ENCODE measurements at regions not wholly inside any gene's neighbourhood (a gene's known extent, or its start where the extent isn't known, plus 50 kb on each side); places are given as distances from the start of the nearest gene placed in this dataset.

DNA sequence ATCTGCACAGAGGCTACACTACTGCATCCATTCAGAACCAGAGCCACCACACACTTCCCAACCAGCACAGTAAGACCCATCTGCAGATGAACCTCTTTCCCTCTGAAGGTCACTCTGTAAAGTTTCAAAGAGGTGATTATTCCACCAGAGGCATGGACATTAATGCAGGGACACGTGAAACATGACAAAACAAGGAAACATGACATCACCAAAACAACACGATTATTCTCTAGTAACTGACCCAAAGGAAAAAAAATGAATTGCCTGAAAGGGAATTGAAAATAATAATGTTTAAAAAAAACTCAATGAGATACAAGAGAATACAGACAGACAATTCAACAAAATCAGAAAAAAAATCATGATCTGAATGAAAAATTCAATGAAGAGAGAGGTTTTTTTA lies 139.1 kb downstream of the RERGL start:
- Histone ChIP-seq H3K9me3 (peaks cover 0 to 3% (median 0%) of the 10 kb centered on the region in 8 donors), H3K27me3 (replicated peaks in 1 of 7) (no peaks in the 10 kb centered on the region), H3K27ac (no peak overlapping the region), H3K36me3 (no peaks in the 10 kb centered on the region), H3K4me1 (no peaks in the 10 kb centered on the region), H3K4me3 (no peak overlapping the region)
- WGBS, 5 donors, result 45 to 67% (median 64%) methylated on average over 2 of the region's 2 CpGs
- no peak for TF ChIP-seq POLR2AphosphoS5 (IDR thresholded peaks at IDR 0.05)
- no peak for DNase-seq
- intact Hi-C loops (cut with DNase I; ENCODE audit: low total_unique reads), result no loop called here

GRCh38 chr12:17949558-17950141 lies 140.3 kb downstream of the RERGL start:
- Histone ChIP-seq H3K27ac (no peak overlapping the region), H3K4me1 (no peaks in the 10 kb centered on the region), H3K27me3 (replicated peaks in 1 of 7) (no peaks in the 10 kb centered on the region), H3K9me3 (peaks cover 0 to 3% (median 0%) of the 10 kb centered on the region in 8 donors), H3K36me3 (no peaks in the 10 kb centered on the region), H3K4me3 (no peak overlapping the region)
- TF ChIP-seq, protein P1, sequence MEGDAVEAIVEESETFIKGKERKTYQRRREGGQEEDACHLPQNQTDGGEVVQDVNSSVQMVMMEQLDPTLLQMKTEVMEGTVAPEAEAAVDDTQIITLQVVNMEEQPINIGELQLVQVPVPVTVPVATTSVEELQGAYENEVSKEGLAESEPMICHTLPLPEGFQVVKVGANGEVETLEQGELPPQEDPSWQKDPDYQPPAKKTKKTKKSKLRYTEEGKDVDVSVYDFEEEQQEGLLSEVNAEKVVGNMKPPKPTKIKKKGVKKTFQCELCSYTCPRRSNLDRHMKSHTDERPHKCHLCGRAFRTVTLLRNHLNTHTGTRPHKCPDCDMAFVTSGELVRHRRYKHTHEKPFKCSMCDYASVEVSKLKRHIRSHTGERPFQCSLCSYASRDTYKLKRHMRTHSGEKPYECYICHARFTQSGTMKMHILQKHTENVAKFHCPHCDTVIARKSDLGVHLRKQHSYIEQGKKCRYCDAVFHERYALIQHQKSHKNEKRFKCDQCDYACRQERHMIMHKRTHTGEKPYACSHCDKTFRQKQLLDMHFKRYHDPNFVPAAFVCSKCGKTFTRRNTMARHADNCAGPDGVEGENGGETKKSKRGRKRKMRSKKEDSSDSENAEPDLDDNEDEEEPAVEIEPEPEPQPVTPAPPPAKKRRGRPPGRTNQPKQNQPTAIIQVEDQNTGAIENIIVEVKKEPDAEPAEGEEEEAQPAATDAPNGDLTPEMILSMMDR (IDR thresholded peaks at IDR 0.05 in 8 of 11, conservative IDR thresholded peaks at IDR 0.05 in 3 of 11), result no peak
- TF ChIP-seq POLR2AphosphoS5 (IDR thresholded peaks at IDR 0.05), result no peak
- TF ChIP-seq POLR2A (IDR thresholded peaks at IDR 0.05), result no peak
- WGBS, 5 donors, result 63 to 82% (median 70%) methylated on average over 2 of the region's 2 CpGs
- intact Hi-C loops (cut with DNase I; ENCODE audit: low total_unique reads), result no loop called here
- no peak for DNase-seq

GRCh38 chr12:17928708-17929366 lies 161.2 kb downstream of the RERGL start:
- Histone ChIP-seq H3K36me3 (no peaks in the 10 kb centered on the region), H3K4me3 (no peak overlapping the region), H3K4me1 (no peaks in the 10 kb centered on the region), H3K27ac (no peak overlapping the region), H3K9me3 (peaks cover 0 to 11% (median 0%) of the 10 kb centered on the region in 8 donors), H3K27me3 (replicated peaks in 1 of 7) (no peaks in the 10 kb centered on the region)
- WGBS, 5 donors, result 75 to 80% (median 79%) methylated on average over 4 of the region's 4 CpGs
- TF ChIP-seq, protein P1 (IDR thresholded peaks at IDR 0.05 in 8 of 11, conservative IDR thresholded peaks at IDR 0.05 in 3 of 11), result no peak
- TF ChIP-seq POLR2AphosphoS5 (IDR thresholded peaks at IDR 0.05) (no peak), POLR2A (IDR thresholded peaks at IDR 0.05) (no peak)
- DNase-seq, result no peak
- intact Hi-C loops (cut with DNase I; ENCODE audit: low total_unique reads), result no loop called here

DNA sequence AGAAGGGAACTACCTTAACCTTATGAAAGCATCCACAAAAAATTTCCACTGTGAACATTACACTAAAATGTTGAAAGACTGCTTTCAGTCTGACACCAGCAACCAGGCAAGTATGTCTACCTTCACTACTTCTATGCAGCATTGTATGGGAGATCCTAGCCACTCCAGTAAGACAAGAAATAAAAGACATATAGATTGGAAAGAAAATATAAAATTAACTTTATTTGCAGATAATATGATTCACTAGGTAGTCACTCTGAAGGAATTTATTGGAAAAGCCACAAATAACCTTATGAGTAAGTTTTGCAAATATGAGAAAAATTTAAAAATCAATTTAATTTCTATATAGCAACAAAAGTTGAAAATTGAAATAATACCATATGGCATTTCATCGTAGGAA lies 172.0 kb downstream of the RERGL start:
- DNase-seq, result no peak
- H3K9me3 ChIP-seq, result peaks cover 0 to 41% (median 20%) of the 10 kb centered on the region in 8 donors
- no peak overlapping the region for H3K27ac ChIP-seq
- H3K27me3 ChIP-seq (replicated peaks in 1 of 7), result no peaks in the 10 kb centered on the region
- H3K4me1 ChIP-seq, result no peaks in the 10 kb centered on the region
- TF ChIP-seq POLR2AphosphoS5 (IDR thresholded peaks at IDR 0.05), result no peak
- no peak for TF ChIP-seq POLR2A (IDR thresholded peaks at IDR 0.05)
- TF ChIP-seq, protein P1 (IDR thresholded peaks at IDR 0.05 in 8 of 11, conservative IDR thresholded peaks at IDR 0.05 in 3 of 11), result no peak
- H3K36me3 ChIP-seq, result no peaks in the 10 kb centered on the region
- intact Hi-C loops (cut with DNase I; ENCODE audit: low total_unique reads), result no loop called here
- 86 to 98% (median 93%) methylated on average over 1 of the region's 1 CpG for WGBS, 5 donors
- no peak overlapping the region for H3K4me3 ChIP-seq
